ENCODE measurements at regions not wholly inside any gene's neighbourhood (a gene's known extent, or its start where the extent isn't known, plus 50 kb on each side); places are given as distances from the start of the nearest gene placed in this dataset.

DNA sequence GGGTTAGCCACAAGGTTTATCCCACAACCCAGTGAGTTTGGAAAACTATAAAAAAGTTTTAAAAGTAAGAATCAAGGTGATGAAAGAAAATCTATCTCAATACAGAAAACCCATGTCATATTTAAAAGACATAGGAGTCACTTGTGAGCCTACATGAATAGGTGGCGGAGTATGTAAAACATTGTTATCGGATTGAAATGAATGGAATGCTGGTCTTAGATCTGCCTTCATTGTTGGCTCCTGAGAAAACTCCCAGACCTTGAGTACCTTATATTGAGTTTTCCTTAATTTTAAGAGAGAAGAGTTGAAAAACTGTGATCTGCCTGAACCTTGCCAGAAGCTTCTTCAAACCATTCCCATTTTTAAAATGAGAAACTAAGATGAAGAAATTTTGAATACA, 551.1 kb downstream of the EFNA5 start:
- TF ChIP-seq, protein P1, sequence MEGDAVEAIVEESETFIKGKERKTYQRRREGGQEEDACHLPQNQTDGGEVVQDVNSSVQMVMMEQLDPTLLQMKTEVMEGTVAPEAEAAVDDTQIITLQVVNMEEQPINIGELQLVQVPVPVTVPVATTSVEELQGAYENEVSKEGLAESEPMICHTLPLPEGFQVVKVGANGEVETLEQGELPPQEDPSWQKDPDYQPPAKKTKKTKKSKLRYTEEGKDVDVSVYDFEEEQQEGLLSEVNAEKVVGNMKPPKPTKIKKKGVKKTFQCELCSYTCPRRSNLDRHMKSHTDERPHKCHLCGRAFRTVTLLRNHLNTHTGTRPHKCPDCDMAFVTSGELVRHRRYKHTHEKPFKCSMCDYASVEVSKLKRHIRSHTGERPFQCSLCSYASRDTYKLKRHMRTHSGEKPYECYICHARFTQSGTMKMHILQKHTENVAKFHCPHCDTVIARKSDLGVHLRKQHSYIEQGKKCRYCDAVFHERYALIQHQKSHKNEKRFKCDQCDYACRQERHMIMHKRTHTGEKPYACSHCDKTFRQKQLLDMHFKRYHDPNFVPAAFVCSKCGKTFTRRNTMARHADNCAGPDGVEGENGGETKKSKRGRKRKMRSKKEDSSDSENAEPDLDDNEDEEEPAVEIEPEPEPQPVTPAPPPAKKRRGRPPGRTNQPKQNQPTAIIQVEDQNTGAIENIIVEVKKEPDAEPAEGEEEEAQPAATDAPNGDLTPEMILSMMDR (IDR thresholded peaks at IDR 0.05 in 2 of 3, conservative IDR thresholded peaks at IDR 0.05 in 1 of 3; ENCODE audit: borderline replicate concordance in 1 of 3, insufficient read depth in 1 of 3, low read depth in 2 of 3, low read length in 2 of 3): no peak
- TF ChIP-seq, protein P2, sequence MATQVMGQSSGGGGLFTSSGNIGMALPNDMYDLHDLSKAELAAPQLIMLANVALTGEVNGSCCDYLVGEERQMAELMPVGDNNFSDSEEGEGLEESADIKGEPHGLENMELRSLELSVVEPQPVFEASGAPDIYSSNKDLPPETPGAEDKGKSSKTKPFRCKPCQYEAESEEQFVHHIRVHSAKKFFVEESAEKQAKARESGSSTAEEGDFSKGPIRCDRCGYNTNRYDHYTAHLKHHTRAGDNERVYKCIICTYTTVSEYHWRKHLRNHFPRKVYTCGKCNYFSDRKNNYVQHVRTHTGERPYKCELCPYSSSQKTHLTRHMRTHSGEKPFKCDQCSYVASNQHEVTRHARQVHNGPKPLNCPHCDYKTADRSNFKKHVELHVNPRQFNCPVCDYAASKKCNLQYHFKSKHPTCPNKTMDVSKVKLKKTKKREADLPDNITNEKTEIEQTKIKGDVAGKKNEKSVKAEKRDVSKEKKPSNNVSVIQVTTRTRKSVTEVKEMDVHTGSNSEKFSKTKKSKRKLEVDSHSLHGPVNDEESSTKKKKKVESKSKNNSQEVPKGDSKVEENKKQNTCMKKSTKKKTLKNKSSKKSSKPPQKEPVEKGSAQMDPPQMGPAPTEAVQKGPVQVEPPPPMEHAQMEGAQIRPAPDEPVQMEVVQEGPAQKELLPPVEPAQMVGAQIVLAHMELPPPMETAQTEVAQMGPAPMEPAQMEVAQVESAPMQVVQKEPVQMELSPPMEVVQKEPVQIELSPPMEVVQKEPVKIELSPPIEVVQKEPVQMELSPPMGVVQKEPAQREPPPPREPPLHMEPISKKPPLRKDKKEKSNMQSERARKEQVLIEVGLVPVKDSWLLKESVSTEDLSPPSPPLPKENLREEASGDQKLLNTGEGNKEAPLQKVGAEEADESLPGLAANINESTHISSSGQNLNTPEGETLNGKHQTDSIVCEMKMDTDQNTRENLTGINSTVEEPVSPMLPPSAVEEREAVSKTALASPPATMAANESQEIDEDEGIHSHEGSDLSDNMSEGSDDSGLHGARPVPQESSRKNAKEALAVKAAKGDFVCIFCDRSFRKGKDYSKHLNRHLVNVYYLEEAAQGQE (IDR thresholded peaks at IDR 0.05; ENCODE audit: low read depth): no peak
- TF ChIP-seq RAD21 (IDR thresholded peaks at IDR 0.05; ENCODE audit: low read depth) (no peak), POLR2A (IDR thresholded peaks at IDR 0.05; ENCODE audit: borderline replicate concordance, extremely low read depth, insufficient read depth, insufficient read length) (no peak), CEBPB (IDR thresholded peaks at IDR 0.05; ENCODE audit: low read depth) (no peak)

All from HCT116 (cell line).